CD4-positive, alpha-beta T cell (primary cell): ENCODE measurements at regions not wholly inside any gene's neighbourhood (a gene's known extent, or its start where the extent isn't known, plus 50 kb on each side); places are given as distances from the start of the nearest gene placed in this dataset.

ENCODE experiments used
- ATAC-seq: fragments of 200-7000 bp; cut with Tn5 transposase; one replicate; pipeline ENCODE4 v1.10.0; 2022; ENCODE audit warnings: mild to moderate bottlenecking; ENCODE audit not compliant: poor library complexity
- CTCF ChIA-PET: fragments of 350-600 bp; sonication (Branson Sonifier 250); formaldehyde crosslinking; loops from one replicate; lab custom pipeline; 2021; ENCODE audit warnings: antibody characterized with exemption, inconsistent platforms; lab: Charles Lee
- POLR2A ChIA-PET: fragments of 350-600 bp; sonication (Branson Sonifier 250); formaldehyde crosslinking; loops from one replicate; lab custom pipeline; 2021; ENCODE audit warnings: antibody characterized with exemption, inconsistent platforms; lab: Charles Lee
- DNase-seq, 14 experiments: peaks; one replicate each; pipeline ENCODE4 v3.0.0-alpha.2; 2013 to 2020; ENCODE audit warnings: mixed read lengths in 2 of 14
- H3K27ac ChIP-seq, 2 donors: one replicate each; pipeline versions ENCODE4 v1.5.1 to v1.7.0; 2013; ENCODE audit warnings: low read length in 2 of 2, low read depth in 1 of 2, mild to moderate bottlenecking in 1 of 2
- H3K27me3 ChIP-seq, 2 experiments: 1 replicate in 1 of 2; 2 replicates in 1 of 2; pipeline versions ENCODE4 v1.6.1 to v1.7.0; 2013; ENCODE audit warnings: low read length in 2 of 2, control low read depth in 1 of 2, mild to moderate bottlenecking in 1 of 2, moderate library complexity in 1 of 2; ENCODE audit not compliant: insufficient read depth in 2 of 2, control insufficient read depth in 1 of 2
- H3K36me3 ChIP-seq: one replicate; pipeline ENCODE4 v1.6.1; 2013; ENCODE audit warnings: low read length, control low read depth; ENCODE audit not compliant: insufficient read depth
- H3K4me1 ChIP-seq: one replicate; pipeline ENCODE4 v1.6.1; 2013; ENCODE audit warnings: low read length, control low read depth; ENCODE audit not compliant: insufficient read depth
- H3K4me3 ChIP-seq: one replicate; pipeline ENCODE4 v1.5.1; 2013; ENCODE audit warnings: mild to moderate bottlenecking, low read length, moderate library complexity
- H3K9me3 ChIP-seq, 2 experiments: 1 replicate in 1 of 2; 2 replicates in 1 of 2; pipeline versions ENCODE4 v1.6.1 to v1.7.0; 2013; ENCODE audit warnings: low read length in 2 of 2, mild to moderate bottlenecking in 2 of 2, control low read depth in 1 of 2, moderate library complexity in 1 of 2; ENCODE audit not compliant: control insufficient read depth in 1 of 2, insufficient read depth in 1 of 2
- H3K27ac Mint-ChIP-seq: one replicate; pipeline ENCODE4 v1.8.0; 2020; ENCODE audit warnings: mixed read lengths
- H3K27me3 Mint-ChIP-seq: one replicate; pipeline ENCODE4 v1.8.0; 2021; ENCODE audit warnings: mixed read lengths
- H3K36me3 Mint-ChIP-seq: one replicate; pipeline ENCODE4 v1.8.0; 2021; ENCODE audit warnings: low read depth, mixed read lengths
- H3K4me1 Mint-ChIP-seq: one replicate; pipeline ENCODE4 v1.8.0; 2021; ENCODE audit warnings: low read depth, mixed read lengths
- H3K4me3 Mint-ChIP-seq: one replicate; pipeline ENCODE4 v1.8.0; 2020; ENCODE audit warnings: mild to moderate bottlenecking, mixed read lengths
- H3K9me3 Mint-ChIP-seq: one replicate; pipeline ENCODE4 v1.8.0; 2020; ENCODE audit warnings: mixed read lengths
- CTCF ChIP-seq: fragments of 200-600 bp; IDR thresholded peaks from one replicate; pipeline ENCODE4 v1.8.0; 2022; ENCODE audit warnings: antibody characterized with exemption, mild to moderate bottlenecking
- intact Hi-C, 2 experiments: fragments of 100-400 bp; cut with DNase I in 1 of 2; cut with micrococcal nuclease in 1 of 2; formaldehyde crosslinking; loops; one replicate each; pipeline versions ENCODE4 v1.15.1 to v1.9.0; 2023 to 2025; cut with DNase I, micrococcal nuclease

GRCh38 chr6:87806635-87807034 is 104.6 kb upstream of the AKIRIN2 start:
- CTCF ChIA-PET, result no interaction called here
- no peaks in the 10 kb centered on the region for H3K27me3 ChIP-seq
- intact Hi-C loops, result no loop called here
- H3K4me1 Mint-ChIP-seq, result no peaks in the 10 kb centered on the region
- DNase-seq (no peak), ATAC-seq (no peak)
- H3K4me3 ChIP-seq, result no peak overlapping the region
- no peaks in the 10 kb centered on the region for H3K36me3 Mint-ChIP-seq
- H3K9me3 ChIP-seq, result no peaks in the 10 kb centered on the region
- no peaks in the 10 kb centered on the region for H3K4me1 ChIP-seq
- no peaks in the 10 kb centered on the region for H3K9me3 Mint-ChIP-seq
- no peaks in the 10 kb centered on the region for H3K36me3 ChIP-seq
- no peak overlapping the region for H3K4me3 Mint-ChIP-seq
- no peak overlapping the region for H3K27ac ChIP-seq
- H3K27ac Mint-ChIP-seq, result no peak overlapping the region
- no peak for TF ChIP-seq CTCF
- peaks cover 28% of the 10 kb centered on the region for H3K27me3 Mint-ChIP-seq
- POLR2A ChIA-PET, result interaction anchor here (0.5 kb wide), 1 partner anchor 9 kb away, joined by 3 read pairs; no protein-coding TSS in a partner anchor

- H3K4me3 Mint-ChIP-seq, result no peak overlapping the region
- intact Hi-C loops, result no loop called here
Observed at GRCh38 chr6:87806099-87806498, 104.1 kb upstream of the AKIRIN2 start.

DNA sequence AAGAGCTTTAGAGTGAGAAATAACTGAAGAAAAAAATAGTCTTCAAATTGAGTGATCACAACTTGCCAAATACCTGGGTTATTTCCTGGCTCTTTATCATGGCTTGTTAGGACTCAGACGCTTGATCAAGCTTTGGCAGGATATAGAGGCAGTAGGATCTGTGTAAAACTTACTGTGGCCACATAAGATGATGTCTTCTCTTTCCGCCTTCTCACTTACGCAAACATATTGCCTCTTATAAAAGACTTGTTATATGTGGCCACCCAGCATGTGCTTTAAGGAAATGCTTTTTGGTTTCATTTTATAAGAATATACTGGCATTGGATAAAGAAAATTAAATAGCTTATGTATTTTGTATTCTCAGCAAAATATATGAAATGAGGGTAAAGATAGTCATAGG is 101.8 kb upstream of the AKIRIN2 start:
- intact Hi-C loops, result no loop called here
- no peak overlapping the region for H3K4me3 ChIP-seq
- ATAC-seq, result no peak
- H3K27me3 ChIP-seq, result no peaks in the 10 kb centered on the region
- H3K4me1 ChIP-seq, result no peaks in the 10 kb centered on the region
- H3K27ac Mint-ChIP-seq, result no peak overlapping the region
- no peak for DNase-seq
- H3K9me3 ChIP-seq, result no peaks in the 10 kb centered on the region
- H3K36me3 Mint-ChIP-seq, result no peaks in the 10 kb centered on the region
- ChIA-PET POLR2A (interaction anchor here (0.7 to 0.8 kb wide), 3 partner anchors 28 to 1749 kb away, joined by 3 to 4 read pairs (median 3); no protein-coding TSS in a partner anchor), CTCF (no interaction called here)
- H3K4me1 Mint-ChIP-seq, result no peaks in the 10 kb centered on the region
- H3K27ac ChIP-seq, result no peak overlapping the region
- no peak overlapping the region for H3K4me3 Mint-ChIP-seq
- no peaks in the 10 kb centered on the region for H3K36me3 ChIP-seq
- H3K9me3 Mint-ChIP-seq, result no peaks in the 10 kb centered on the region
- TF ChIP-seq CTCF, result no peak
- peaks cover 23% of the 10 kb centered on the region for H3K27me3 Mint-ChIP-seq

More at GRCh38 chr6:87806099-87806498, 104.1 kb upstream of the AKIRIN2 start:
- Mint-ChIP-seq H3K27ac (no peak overlapping the region), H3K27me3 (peaks cover 27% of the 10 kb centered on the region), H3K4me1 (no peaks in the 10 kb centered on the region), H3K36me3 (no peaks in the 10 kb centered on the region), H3K9me3 (no peaks in the 10 kb centered on the region)
- TF ChIP-seq CTCF, result no peak
- Histone ChIP-seq H3K27me3 (no peaks in the 10 kb centered on the region), H3K4me3 (no peak overlapping the region), H3K9me3 (no peaks in the 10 kb centered on the region), H3K27ac (no peak overlapping the region), H3K4me1 (no peaks in the 10 kb centered on the region), H3K36me3 (no peaks in the 10 kb centered on the region)
- ATAC-seq (no peak), DNase-seq (no peak)
- ChIA-PET POLR2A (no interaction called here), CTCF (no interaction called here)
